GM18909 (cell line): ENCODE measurements at regions not wholly inside any gene's neighbourhood (a gene's known extent, or its start where the extent isn't known, plus 50 kb on each side); places are given as distances from the start of the nearest gene placed in this dataset.
"Not testable (repeated sequence)": the region's sequence is repeated elsewhere in the genome, so short reads cannot be mapped to it uniquely, and the experiment has no call there.

Experiments used
- ATAC-seq: cut with Tn5 transposase; IDR thresholded peaks from one replicate; pipeline ENCODE4 v1.9.1; 2021; ENCODE audit warnings: mild to moderate bottlenecking; ENCODE audit not compliant: unreplicated experiment, poor library complexity

DNA sequence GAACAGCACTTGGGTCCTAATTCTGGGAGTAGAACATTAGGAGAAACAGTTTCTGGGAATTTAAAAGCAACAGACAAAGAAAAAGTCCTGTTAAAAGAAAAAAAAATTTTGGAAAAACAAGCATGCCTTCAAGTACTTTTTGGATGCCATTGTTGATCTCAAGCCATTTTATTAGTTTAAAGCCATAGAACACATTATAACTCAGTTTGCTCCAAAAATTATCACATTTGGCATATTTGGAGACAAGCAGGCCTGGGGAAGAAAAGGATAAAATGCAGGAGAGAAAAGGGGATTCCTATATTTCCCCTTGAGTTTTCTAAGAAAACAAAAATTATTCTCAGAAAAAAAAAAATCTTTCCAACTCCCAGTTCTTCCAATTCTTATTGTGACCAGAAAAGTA is 146.8 kb downstream of the TENT5C start:
- no peak for ATAC-seq

DNA sequence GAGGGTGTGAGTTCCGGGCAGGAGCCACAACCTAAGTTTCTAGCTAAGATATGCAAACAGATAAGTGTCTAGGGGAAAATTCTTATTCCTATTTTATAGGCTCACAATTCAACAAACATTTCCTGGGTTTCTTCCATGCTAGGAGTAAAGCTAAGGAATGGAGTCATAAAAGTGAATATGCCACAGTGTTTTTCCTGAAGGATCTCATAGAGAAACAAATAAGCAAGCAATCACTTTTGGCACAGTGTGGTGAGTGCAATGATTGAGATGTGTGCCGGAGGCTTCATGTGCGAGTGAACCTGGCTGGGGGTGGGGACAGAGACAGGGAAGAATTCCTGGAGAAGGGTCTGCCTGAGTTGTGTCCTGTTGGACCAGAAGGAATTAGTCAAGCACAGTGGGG is 147.4 kb downstream of the TENT5C start:
- no peak for ATAC-seq

DNA sequence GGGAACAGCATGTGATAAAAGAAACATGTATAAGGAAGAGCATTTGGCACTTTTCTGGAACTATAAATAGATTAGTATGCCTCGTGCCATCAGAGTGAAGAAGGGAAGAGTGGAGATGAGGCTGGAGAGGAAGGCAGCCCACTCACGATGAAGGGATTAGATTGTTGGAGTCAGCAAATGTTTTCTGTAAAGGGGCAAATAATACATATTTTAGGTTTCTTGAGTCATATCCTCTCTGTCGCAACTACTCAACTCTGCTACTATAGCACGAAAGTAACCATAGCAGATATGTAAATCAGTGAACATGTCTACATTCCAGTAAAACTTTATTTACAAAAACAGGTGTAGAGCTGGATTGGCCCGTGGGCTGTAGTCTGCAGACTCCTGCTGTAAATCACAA is 147.8 kb downstream of the TENT5C start:
- no peak for ATAC-seq

DNA sequence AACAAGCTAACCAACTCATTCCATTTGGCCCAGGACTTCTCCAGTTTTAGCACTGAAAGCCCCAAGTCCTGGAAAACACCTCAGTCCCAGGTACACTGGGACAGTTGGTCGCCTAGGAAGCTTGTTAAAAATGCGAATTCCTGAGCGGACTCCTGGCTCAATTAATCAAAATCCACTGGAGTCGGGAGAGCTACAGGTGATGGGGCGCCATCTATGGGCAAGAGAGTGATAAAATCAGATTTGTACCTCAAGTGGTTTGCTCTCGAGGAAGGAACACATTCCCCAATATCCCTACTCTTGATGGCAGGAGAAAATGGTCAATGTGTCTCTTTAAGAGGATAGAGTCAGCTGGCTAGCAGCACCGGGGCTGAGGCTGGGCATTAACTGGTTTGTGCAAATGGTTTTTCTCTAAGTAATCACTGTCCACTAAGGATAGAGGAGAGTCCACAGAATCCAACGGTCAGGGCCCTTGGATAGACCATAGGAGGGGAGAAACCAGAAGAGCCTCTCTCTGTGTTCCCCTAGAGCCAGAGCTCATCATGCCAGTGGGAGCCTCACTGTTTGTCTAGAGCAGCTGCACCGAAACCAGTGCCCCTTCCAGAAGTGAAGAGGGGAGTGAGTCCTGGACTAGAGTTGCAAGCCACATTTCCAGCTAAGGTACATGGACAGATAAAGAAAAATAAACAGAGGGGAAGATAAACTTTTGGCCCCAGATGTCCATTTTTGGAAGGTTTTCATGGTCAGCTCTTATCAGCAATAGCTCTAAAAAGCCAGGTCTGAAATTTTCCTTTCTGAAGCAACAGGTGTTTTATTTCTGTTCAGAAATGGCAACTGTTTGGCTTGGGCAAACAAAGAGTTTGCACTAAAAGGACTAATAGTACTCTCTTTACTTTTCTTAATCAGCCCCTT is 148.5 kb downstream of the TENT5C start:
- no peak for ATAC-seq

DNA sequence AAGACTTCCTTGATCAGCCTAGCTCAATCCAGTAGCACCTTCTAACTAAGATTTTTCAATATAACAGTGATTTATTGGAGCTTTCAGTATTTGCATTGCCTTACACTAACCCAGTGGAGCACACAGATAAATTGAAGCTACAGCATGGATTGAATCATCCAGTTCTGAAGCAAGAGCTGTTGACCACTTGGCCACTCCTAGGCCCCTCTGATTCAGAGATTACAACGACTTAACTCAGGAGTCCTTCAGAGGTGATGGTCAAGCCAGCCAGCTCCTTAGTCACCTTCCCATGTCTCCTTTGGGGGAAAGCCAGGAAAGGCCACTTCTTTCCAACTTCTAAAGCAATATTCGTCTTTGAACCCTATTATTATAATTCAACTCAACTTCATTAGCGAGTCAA is 151.8 kb downstream of the TENT5C start:
- ATAC-seq, result no peak

DNA sequence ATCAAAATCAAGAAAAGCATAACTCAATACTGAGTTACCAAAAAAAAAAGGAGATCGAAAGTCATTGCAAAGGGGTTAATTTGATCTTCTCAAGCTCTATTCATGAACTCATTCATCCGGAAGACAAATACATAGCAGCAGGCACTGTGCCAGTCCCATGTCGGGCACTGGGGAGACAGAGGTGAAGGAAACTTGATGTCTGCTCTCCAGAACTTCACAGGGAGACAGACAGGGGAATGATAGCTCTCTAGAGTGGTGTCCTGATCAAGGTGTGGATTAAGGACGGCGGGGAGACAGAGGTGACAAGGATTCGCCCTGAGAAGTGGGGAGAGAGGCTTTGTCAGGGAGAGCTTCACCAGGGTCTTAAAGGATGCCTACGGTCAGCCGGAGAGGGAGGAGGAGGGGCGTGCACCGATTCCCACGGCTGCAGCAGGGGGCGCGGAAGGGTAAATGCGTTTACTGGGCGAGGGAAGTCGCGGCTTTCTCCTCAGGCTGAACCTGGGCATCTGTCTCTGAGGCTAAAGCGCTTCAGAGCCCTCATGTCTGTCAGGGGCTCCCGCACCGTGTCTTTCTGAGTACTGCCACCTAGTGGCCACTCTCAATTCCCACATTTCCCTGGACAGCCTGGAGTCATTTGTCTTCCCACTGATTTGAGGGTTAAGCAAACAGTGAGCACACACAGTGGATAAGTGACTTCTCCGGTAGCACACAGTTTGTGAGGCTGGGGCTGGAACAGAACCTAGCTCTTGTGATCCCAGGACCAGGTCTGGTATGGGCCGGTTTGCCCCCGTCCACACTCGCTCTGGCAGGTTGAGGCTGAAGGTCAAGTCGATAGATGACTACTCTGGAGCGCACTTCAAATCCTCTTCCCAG is 152.8 kb downstream of the TENT5C start:
- peak; percentile 83 for ATAC-seq

DNA sequence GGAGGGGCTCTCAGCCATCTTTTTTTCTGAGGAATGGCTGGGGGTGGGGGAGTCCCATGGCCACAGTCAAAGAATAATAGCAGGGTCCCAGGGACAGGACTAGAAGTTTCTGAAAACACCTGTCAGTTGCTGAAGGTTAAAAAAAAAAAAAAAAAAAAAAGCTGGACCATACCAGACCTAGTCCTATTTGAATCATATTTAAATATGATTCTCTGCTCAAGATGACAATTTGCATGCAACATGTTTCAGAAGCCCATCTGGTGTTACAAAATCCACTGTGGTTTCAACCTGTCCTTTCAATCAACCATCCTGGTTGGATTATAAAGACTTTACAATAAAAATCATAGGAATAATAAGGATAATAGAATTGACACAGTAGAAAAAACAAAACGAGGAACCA is 153.7 kb downstream of the TENT5C start:
- no peak for ATAC-seq

DNA sequence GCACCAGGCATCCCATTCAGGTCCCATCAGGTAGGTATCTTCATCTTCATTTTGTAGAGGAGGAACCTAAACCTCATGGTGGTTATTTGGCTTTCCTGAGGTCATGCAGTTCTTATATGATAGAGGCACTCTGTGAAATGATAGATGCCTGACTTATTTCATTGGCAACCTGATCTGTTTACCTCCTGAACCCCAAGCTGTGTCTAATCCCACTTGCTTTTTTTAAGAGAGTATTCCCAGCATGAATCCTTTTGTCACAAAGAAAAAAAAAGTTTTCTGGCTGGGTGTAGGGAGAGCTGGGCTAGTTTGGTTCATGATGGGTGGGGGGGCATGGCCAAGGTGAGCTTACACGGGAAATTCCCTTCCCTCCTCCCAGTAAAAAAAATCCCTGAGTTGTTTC is 154.2 kb downstream of the TENT5C start:
- no peak for ATAC-seq

DNA sequence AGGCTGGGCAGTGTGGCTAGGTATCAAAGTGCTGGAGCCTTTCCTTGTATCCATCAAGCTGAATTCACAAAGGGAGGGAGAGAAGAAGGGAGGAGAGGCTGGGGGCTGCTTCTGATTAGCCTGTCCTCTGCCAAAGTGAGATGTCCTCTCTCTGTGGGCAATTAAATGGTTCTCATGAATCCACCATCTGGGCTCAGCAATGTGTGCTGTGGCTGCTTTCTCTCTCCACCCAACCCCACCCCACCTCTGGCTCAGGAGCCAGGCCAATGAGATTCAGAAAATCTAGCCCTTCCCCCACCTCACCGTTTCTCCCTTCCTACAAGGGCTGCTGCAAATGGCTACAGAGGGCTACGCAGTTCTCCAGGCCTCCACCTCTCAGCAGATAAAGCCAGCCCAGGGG is 154.6 kb downstream of the TENT5C start:
- no peak for ATAC-seq

DNA sequence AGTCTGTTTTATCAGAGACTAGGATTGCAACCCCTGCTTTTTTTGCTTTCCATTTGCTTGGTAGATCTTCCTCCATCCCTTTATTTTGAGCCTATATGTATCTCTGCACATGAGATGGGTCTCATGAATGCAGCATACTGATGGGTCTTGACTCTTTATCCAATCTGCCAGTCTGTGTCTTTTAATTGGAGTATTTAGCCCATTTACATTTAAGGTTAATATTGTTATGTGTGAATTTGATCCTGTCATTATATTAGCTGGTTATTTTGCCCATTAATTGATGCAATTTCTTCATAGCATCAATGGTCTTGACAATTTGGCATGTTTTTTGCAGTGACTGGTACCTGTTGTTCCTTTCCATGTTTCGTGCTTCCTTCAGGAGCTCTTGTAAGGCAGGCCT is 161.7 kb downstream of the GDAP2 start:
- not testable (repeated sequence) for ATAC-seq

DNA sequence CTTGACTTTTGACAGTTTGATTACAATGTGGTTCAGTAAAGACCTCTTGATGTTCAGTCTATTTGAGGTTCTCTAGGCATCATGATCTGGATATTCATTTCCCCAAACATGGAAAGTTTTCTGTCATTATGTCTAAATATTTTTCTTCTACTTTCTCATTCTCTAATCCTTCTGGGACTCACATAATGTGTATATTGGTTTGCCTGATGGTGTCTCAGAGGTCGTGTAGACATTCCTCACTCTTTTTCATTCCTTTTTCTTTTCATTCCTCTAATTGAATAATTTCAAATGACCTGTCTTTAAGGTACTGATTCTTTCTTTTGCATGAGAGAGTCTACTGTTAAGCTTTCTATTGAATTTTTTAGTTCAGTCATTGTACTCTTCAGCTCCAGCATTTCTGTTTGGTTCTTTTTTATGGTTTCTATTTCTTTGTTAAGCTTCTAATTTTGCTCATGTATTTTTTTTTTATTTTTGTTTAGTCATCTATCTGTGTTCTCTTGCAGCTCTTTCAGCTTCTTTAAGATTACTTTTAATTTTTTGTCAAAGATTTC is 158.4 kb downstream of the GDAP2 start:
- ATAC-seq, result no peak

DNA sequence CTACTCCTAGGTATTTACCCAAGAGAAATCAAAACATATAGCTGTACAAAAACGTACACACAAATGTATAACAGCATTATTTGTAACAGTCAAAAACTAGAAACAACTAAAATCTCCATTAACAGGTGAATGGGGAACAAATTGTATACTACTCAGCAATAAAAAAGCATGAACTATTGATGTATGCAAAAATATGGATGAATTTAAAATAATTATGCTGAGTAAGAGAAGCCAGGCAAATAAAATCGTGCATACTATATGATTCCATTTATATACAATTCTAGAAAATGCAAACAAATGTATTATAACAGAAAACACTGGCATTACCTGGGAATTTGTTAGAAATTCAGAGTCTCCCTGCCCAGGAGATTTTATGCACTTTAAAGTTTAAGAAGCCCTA is 150.1 kb downstream of the GDAP2 start:
- ATAC-seq, result no peak

DNA sequence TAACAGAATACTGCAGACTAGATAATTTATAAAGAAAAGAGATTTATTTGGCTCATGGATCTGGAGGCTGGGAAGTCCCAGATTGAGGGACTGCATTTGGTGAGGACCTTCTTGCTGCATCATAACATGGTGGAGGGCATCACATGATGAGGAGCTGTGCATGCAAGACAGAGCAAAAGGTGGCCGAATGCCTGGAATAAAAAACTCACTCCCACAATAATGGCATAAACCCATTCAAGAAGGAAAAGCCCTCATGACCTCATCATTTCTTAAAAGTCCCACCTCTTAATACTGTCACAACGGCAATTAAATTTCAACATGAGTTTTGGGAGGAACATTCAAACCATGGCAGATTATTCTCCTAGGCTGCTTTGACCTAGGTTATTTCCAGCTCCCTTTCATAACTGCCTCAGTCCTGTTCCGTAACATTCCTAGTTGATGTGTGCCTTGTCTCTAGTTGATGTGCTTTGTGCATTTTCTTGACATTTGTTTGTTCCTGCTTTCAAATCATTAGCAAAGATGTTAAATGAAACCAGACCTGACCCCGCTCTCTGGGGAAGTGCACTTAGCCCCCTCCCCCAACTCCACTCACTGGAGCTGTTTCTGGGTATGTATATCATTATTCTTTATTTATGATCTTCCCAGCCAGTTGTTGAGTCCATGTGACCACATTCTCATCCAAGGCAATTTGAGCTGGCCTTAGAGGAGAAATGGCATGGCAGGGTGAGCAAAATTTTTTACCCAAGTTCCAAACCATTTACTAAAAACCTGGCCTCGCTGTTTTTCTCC is 148.5 kb downstream of the GDAP2 start:
- no peak for ATAC-seq

DNA sequence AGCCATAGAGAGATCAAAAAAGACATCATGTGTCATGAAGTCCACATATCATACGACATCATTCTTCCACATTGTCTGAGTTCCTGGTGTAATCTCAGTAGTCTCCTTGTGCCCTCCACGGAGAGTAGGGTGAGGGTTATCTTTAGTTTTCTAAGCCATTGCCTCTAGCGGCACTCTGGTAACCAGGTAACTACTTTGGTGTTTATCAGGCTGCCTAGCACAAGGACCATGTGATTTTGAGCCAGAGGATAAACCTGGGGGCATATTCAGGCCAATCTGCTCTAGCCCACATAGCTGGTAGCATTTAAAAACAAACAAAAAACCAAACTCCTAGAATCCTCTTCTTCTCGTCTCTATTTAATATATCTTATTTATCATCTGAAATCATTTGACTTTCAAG is 147.4 kb downstream of the GDAP2 start:
- no peak for ATAC-seq

DNA sequence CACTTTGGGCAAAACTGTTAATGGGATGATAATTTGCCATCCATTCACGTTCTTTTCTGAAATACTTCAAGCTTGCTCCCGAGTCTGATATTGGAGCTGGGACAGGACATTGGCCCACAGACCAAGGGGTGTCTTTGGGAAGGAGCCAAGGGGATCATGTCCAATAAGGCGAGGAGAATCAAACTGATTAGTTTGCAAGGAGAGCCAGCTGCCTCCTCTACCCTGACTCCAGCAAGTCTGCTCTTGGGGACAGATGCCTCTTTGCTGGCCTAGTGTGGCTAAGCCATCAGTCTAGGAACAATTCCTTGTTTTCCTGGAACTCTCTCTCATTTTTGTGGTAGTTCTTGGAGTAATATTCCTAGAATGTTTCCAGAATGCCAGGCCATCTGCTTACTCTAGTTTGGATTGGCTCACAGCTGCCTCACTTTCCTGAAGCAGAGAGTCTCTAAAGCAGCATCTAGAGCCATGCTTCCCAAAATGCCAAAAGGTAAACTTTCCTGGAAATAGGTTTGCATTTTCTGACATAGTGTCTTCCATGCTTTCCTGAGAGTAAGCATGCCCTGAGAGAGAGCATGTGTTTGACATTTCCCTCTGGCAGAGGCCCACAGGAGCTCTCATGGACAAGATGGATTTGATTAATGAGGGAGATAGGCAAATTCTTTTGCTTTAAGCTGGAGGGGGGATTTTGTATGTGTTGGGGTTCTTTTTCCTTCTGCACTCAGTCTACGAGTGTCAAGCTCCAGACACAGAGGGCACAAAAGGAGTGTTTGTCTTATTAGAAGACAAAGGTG is 145.6 kb downstream of the GDAP2 start:
- ATAC-seq, result no peak

DNA sequence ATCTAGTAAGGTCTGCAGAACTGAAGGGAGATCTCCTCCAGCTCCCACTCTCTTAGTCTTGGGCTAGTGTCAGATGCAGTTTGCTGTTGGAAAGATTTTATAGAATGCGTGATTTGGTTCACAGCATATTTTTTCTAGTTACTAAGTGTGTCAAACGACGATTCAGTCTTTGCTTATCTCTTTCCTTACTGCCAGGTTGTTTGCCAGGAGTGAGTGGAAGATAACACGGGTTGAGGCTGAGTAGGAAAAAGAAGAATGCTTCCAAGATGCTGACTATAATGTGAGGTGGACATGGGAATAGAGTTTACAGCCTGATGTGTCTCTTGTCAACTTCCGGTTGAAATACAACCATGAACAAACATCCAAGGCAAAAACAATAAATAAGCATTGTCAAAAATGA is 141.4 kb downstream of the GDAP2 start:
- ATAC-seq, result no peak

DNA sequence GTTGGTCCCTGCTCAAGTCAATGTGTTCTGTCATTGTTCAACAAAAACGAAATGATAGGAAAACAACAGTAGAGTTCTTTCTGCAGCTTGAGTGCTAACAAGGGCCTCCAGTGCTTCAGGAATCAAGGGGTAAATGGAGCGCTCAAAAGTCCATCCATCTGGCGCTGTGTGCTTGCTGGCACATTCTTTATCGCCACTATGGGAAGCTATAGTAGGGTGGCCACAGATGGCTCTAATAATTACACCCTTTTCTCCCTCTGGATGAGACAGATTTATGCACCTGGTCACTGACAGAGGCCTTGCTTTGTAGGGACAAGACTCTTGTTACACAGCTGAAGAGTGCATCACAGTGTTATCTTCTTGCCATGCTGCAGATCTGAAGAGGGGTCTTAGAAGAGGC is 136.0 kb downstream of the GDAP2 start:
- ATAC-seq, result no peak

DNA sequence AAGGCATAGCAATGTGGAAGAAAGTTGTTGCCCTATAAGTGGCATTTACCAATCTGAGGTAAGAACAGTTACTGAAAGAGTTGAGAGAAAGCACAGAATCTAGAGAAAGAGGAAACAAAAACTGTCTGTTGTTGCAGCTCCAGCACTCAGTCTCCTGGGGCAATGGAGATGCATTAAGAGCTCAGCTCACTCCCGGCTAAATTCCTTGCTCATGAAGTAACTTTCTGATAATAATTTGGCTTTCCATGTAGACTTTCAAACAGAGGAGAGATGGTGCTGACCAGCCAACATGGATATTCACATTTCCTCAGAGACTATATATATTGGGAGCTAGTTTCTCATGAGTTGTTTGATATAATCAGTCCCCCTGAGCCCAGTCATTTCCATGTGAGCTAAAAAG is 135.3 kb downstream of the GDAP2 start:
- ATAC-seq, result no peak

DNA sequence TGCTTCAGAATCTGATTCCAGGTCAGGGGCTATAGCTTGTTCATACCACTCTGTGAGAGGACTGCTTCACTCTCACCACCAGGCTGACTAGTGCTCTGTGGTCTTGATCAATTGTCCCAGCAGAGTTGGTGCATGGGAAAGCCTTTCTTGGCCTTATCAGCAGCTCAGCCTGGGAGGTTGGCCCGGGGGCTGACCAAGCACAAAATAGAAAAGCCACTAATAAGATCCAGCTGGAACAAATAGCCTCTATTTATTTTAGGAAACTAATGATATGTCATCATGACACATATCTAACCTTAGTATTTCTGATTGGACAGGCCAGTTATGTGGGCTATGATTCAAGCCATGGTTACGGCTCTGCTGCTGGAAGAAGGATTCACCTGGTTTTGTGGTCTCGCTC is 134.2 kb downstream of the GDAP2 start:
- no peak for ATAC-seq

DNA sequence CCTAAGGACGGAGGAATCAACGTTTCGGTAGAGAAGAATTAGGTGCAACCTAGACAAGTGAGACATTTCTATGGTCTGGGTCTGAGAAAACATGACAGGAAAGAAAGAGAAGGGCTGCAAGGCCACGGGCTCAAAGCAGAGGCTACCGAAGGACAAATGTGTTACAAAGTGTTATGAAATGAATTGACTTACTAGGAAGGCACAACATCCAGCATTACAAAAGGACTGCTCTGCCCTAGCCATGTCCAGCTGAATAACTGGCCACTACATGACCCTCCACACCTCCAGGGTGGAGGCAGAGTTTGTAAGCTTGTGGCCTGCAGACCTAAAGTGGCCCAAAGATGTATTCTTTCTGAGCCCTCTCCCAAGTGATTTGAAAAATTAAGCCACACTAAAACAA is 133.6 kb downstream of the GDAP2 start:
- no peak for ATAC-seq
